HG03097 (cell line): ENCODE measurements at regions not wholly inside any gene's neighbourhood (a gene's known extent, or its start where the extent isn't known, plus 50 kb on each side); places are given as distances from the start of the nearest gene placed in this dataset.
"Not testable (repeated sequence)": the region's sequence is repeated elsewhere in the genome, so short reads cannot be mapped to it uniquely, and the experiment has no call there.

Experiments
- ATAC-seq: cut with Tn5 transposase; IDR thresholded peaks from one replicate; pipeline ENCODE4 v1.9.1; 2021; ENCODE audit not compliant: unreplicated experiment, low FRiP score

DNA sequence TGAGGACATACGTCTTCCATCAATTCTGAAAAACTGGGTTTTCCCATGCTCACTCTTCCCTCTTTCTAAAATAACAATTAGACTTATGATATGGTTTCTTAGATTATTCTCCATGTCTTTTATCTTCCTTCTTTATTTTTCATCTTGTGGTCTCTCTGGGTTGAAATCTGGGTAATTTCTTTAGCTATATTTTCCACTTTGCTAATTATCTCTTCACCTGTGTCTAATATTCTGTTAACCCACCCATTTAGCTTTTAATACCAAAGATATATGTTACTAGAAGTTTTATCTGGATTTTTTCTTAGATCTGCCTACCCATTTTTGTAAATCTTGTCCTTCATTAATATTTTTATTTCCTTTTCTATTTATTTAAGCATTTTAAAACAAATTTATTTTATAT, 121.8 kb downstream of the TENT5A start:
- no peak for ATAC-seq

GRCh38 chr6:81625216-81625615, 127.3 kb downstream of the TENT5A start:
- ATAC-seq: no peak

DNA sequence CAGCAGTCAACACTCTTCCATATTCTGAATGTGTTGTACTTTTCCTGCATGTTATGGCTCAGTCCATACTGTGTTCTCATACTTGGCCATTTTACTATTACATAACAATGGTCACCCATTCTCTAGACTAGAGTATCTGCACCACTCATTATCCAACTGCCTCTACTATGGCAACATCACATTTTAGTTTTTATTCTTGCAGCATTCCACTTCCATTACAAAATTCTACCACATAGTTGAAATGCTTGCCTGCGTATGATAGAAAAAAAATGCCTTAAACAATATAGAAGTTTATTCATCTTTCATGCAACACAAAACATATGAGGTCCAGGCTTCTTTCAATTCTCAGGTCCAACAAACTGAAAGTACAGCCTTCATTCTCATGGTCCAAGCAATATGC, 128.0 kb downstream of the TENT5A start:
- ATAC-seq: no peak

DNA sequence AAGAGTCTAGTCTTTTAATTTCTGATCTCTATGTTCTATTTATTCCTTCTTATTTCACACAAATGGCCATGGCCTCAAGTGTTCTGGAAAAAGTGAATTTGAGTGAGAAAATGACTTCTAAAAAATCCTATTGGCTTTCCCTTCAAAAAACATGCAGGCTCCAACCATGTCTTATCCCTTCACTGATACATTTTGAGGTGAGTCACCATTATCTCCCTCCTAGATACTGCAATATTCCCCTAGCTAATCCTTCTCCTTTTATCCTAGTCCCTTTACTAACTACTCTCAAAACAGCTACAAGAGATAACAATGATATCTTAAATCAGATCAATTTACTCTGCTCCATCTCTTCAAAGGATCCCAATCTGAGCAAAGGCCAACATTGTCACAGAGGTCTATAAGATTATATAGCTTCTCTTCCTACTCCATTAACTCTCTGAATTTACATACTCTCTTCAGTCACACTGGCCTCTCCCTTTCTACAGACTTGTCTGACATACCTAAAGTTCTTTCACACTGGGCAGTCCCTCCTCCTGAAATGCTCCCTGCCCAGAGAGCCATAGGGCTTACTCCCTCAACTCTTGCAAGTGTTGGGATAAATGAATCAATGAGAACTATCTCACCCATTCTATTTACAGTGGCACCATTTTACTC, 129.2 kb downstream of the TENT5A start:
- no peak for ATAC-seq

- no peak for ATAC-seq
Observed at GRCh38 chr6:81621816-81622395, 130.6 kb downstream of the TENT5A start.

GRCh38 chr6:81614292-81614691, 138.2 kb downstream of the TENT5A start:
- no peak for ATAC-seq

GRCh38 chr6:81613606-81614005, 138.9 kb downstream of the TENT5A start:
- no peak for ATAC-seq

DNA sequence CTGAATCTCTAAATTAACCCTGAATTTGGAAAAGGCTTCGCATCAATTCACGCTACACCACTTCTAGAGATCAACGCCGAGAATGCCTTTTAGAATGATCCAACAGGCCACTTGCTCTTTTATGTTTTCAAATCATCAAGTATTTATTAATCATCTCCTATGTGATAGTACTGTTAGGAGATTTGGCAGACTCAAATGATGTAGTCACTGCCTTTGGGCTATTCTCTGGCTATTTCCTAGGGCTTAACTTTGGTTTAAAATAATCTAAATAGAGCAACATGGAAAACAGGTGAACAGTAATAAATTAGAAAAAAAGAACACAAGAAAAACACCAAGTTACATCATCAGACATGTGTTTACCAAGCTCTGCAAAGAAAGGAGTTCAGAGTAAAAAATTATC, 140.3 kb downstream of the TENT5A start:
- ATAC-seq: no peak

DNA sequence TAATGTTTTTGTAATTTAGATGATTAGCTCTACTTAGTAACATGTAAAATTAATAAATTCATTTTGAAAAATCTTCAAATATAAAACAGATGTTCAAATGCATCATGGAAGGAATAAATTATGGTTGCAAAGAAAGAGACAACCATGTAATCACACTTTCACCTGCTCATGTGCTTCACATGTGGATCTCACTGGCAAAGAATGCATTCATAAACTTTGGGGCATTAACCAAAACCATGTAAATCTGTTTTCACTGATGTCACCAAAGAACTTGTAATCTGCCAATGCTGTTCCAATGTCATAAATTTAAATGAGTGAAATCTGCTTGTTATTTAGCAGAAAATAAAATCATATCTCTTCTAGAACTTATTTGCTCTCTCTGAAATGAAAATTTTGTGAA, 142.7 kb downstream of the TENT5A start:
- no peak for ATAC-seq

DNA sequence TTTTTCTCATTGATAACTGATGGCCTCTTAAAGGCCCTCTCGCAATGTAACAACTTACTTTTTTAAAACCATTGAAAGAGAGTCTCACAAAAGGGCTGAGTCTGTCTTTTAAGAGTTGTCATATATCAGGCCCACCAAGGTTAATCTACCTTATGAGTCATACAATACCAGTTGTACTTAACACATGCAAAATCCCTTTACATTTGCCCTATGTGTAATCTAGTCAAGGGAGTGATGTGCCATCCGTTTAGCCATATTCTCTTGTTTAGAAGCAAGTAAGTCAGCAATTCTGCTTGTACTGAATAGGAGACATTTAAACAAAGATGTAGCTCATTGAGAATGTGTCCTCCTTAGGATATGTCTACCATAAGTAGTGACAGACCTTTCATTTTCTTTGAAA, 143.7 kb downstream of the TENT5A start:
- no peak for ATAC-seq

GRCh38 chr6:81606965-81607381, 145.5 kb downstream of the TENT5A start:
- ATAC-seq: no peak

GRCh38 chr6:81605526-81605925, 147.0 kb downstream of the TENT5A start:
- ATAC-seq: no peak

DNA sequence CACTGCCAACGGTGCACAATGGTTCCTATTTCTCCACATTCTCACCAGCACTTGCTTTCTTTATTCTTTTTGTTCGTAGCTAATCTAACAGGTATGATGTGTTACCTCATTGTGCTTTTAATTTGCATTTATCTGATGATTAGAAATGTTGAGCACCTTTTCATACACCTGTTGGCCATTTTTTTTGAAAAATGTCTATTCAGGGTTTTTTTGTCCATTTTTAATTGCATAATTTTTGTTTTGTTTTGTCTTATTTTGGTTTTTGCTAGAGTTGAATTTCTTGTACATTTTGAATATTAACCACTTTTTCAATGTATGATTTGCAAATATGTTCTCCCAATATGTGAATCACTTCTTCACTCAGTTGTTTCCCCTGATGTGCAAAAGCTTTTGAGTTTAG, 150.6 kb downstream of the TENT5A start:
- ATAC-seq: no peak

DNA sequence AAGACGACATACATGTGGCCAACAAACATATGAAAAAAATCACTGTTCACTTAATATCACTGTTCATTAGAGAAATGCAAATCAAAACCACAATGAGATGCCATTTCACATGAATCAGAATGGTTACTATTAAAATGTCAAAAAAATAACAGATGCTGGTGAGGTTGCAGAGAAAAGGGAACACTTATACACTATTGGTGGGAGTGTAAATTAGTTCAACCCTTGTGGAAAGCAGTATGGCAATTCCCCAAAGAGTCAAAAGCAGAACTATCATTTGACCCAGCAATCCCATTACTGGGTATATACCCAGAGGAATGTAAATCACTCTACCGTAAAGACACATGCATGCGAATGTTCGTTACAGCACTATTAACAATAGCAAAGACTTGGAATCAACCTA, 152.0 kb downstream of the TENT5A start:
- not testable (repeated sequence) for ATAC-seq

- no peak for ATAC-seq
Observed at GRCh38 chr6:81594501-81594900, 158.0 kb downstream of the TENT5A start.

GRCh38 chr6:81590314-81590691, 162.2 kb downstream of the TENT5A start:
- no peak for ATAC-seq

GRCh38 chr6:81589465-81590313, 162.8 kb downstream of the TENT5A start:
- ATAC-seq: no peak

GRCh38 chr6:81585686-81586085, 166.8 kb downstream of the TENT5A start:
- ATAC-seq: not testable (repeated sequence)

DNA sequence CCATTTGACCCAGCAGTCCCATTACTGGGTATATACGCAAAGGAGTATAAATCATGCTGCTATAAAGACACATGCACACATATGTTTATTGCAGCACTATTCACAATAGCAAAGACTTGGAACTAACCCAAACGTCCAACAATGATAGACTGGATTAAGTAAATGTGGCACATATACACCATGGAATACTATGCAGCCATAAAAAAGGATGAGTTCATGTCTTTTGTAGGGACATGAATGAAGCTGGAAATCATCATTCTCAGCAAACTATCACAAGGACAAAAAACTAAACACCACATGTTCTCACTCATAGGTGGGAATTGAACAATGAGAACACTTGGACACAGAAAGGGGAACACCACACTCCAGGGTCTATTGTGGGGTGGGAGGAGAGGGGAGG, 168.3 kb downstream of the TENT5A start:
- not testable (repeated sequence) for ATAC-seq

- ATAC-seq: no peak
Observed at GRCh38 chr6:81575442-81575841, 177.0 kb downstream of the TENT5A start.

- no peak for ATAC-seq
Observed at GRCh38 chr6:81572020-81572419, 180.5 kb downstream of the TENT5A start.

GRCh38 chr6:81570681-81571080, 181.8 kb downstream of the TENT5A start:
- ATAC-seq: no peak
